ENCODE measurements at regions not wholly inside any gene's neighbourhood (a gene's known extent, or its start where the extent isn't known, plus 50 kb on each side); places are given as distances from the start of the nearest gene placed in this dataset.
"Not testable (repeated sequence)": the region's sequence is repeated elsewhere in the genome, so short reads cannot be mapped to it uniquely, and the experiment has no call there.

- not testable (repeated sequence) for H3K4me3 Mint-ChIP-seq; H3K36me3 Mint-ChIP-seq (ENCODE audit: low read depth); DNase-seq; H3K4me1 Mint-ChIP-seq; H3K27ac Mint-ChIP-seq; H3K27me3 Mint-ChIP-seq; H3K9me3 ChIP-seq (ENCODE audit: control insufficient read depth, low read length, poor library complexity, severe bottlenecking); ATAC-seq
These were observed 110.2 kb downstream of the TENT5C start for GRCh38 chr1:117716030-117716429.

DNA sequence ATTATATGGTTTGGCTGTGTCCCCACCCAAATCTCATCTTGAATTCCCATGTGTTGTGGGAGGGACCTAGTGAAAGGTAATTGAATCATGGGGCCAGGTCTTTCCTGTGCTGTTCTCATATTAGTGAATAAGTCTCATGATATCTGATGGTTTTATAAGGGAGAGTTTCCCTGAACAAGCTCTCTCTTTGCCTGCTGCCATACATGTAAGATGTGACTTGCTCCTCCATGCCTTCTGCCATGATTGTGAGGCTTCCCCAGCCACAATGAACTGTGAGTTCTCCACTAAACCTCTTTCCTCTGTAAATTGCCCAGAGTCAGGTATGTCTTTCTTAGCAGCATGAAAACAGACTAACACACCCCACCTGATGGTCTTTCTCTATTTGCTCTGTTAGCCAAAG, 112.1 kb downstream of the TENT5C start:
- not testable (repeated sequence) for H3K4me1 Mint-ChIP-seq; H3K27ac Mint-ChIP-seq; H3K36me3 Mint-ChIP-seq (ENCODE audit: low read depth); H3K4me3 Mint-ChIP-seq; DNase-seq; H3K9me3 ChIP-seq (ENCODE audit: control insufficient read depth, low read length, poor library complexity, severe bottlenecking); ATAC-seq; H3K27me3 Mint-ChIP-seq

- H3K9me3 ChIP-seq (ENCODE audit: control insufficient read depth, low read length, poor library complexity, severe bottlenecking); ATAC-seq; H3K36me3 Mint-ChIP-seq (ENCODE audit: low read depth); H3K4me1 Mint-ChIP-seq; H3K27ac Mint-ChIP-seq; DNase-seq; H3K27me3 Mint-ChIP-seq; H3K4me3 Mint-ChIP-seq: not testable (repeated sequence)
These were observed 112.7 kb downstream of the TENT5C start for GRCh38 chr1:117718596-117718995.

- Mint-ChIP-seq H3K4me1 (peaks cover 7% of the 10 kb centered on the region), H3K36me3 (ENCODE audit: low read depth) (peaks cover 4% of the 10 kb centered on the region), H3K4me3 (no peak overlapping the region), H3K27me3 (peaks cover 6% of the 10 kb centered on the region), H3K27ac (peak overlapping the region; percentile 19)
- no peak for DNase-seq
- peaks cover 4% of the 10 kb centered on the region for H3K9me3 ChIP-seq (ENCODE audit: control insufficient read depth, low read length, poor library complexity, severe bottlenecking)
- ATAC-seq = peak; percentile 93
These were observed 113.2 kb downstream of the TENT5C start for GRCh38 chr1:117719004-117719403.

- H3K27ac Mint-ChIP-seq = no peak overlapping the region
These were observed 126.4 kb downstream of the TENT5C start for GRCh38 chr1:117732065-117732797.

DNA sequence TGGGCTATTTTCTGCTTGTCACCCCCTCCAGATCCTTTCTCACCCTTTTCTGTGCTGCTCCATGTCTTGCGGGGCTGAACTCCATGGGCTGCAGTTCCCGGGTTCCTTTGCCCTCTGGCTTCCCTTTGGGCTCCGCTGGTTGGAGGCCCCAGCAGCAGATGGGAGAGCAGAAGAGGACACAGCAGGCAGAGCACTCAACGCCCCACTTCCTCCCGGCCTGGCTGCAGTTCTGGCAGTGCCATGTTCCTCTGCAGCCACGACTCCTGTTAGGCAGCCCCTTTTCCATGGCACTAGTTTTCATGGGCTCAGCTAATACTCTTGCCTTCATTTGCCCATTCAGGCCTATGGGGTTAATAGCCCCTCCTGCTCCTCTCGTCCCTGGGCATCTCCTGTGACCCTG, 127.1 kb downstream of the TENT5C start:
- no peak overlapping the region for H3K27ac Mint-ChIP-seq
- H3K9me3 ChIP-seq (ENCODE audit: control insufficient read depth, low read length, poor library complexity, severe bottlenecking) = no peaks in the 10 kb centered on the region
- no peaks in the 10 kb centered on the region for H3K36me3 Mint-ChIP-seq (ENCODE audit: low read depth)
- H3K4me3 Mint-ChIP-seq = no peak overlapping the region
- no peak for DNase-seq
- peaks cover 7% of the 10 kb centered on the region for H3K4me1 Mint-ChIP-seq
- no peak for ATAC-seq
- no peaks in the 10 kb centered on the region for H3K27me3 Mint-ChIP-seq

More at GRCh38 chr1:117732065-117732797, 126.4 kb downstream of the TENT5C start:
- no peaks in the 10 kb centered on the region for H3K27me3 Mint-ChIP-seq
- no peak for ATAC-seq
- peaks cover 7% of the 10 kb centered on the region for H3K4me1 Mint-ChIP-seq
- no peak overlapping the region for H3K4me3 Mint-ChIP-seq
- H3K36me3 Mint-ChIP-seq (ENCODE audit: low read depth) = peaks cover 2% of the 10 kb centered on the region
- H3K9me3 ChIP-seq (ENCODE audit: control insufficient read depth, low read length, poor library complexity, severe bottlenecking) = no peaks in the 10 kb centered on the region
- DNase-seq = no peak

DNA sequence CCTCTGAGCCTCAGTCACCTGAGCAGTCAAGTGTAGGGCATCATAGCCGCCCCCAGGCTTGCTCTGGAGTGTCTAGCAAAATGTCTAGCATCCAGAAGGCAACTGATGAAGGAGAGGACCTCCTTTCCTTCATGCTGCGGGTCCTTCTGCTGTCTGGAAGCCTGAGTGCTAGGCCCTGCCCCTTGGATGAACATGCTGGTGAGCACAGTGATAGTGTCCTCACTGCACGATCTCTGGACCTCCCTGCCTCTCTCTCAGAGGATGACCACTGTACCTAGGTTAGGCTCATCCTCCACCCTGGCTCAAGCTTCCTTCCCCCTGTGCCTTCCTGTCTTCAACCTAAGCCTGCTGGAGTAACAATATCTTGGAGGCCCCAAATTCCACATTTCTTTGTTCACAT, 128.6 kb downstream of the TENT5C start:
- DNase-seq (no peak), ATAC-seq (no peak)
- Mint-ChIP-seq H3K36me3 (ENCODE audit: low read depth) (no peaks in the 10 kb centered on the region), H3K27me3 (no peaks in the 10 kb centered on the region), H3K4me3 (peak overlapping the region; percentile 37), H3K4me1 (peaks cover 7% of the 10 kb centered on the region), H3K27ac (peak overlapping the region; percentile 37)
- H3K9me3 ChIP-seq (ENCODE audit: control insufficient read depth, low read length, poor library complexity, severe bottlenecking) = no peaks in the 10 kb centered on the region

- peak overlapping the region; percentile 95 for H3K27ac Mint-ChIP-seq
- no peaks in the 10 kb centered on the region for H3K9me3 ChIP-seq (ENCODE audit: control insufficient read depth, low read length, poor library complexity, severe bottlenecking)
- peaks cover 7% of the 10 kb centered on the region for H3K4me1 Mint-ChIP-seq
- no peak for DNase-seq
- peak; percentile 70 for ATAC-seq
- no peaks in the 10 kb centered on the region for H3K36me3 Mint-ChIP-seq (ENCODE audit: low read depth)
- H3K4me3 Mint-ChIP-seq = peak overlapping the region; percentile 85
- H3K27me3 Mint-ChIP-seq = no peaks in the 10 kb centered on the region
These were observed 129.5 kb downstream of the TENT5C start for GRCh38 chr1:117735045-117735992.

- H3K27me3 Mint-ChIP-seq = no peaks in the 10 kb centered on the region
- no peaks in the 10 kb centered on the region for H3K36me3 Mint-ChIP-seq (ENCODE audit: low read depth)
- no peak overlapping the region for H3K4me3 Mint-ChIP-seq
- ATAC-seq = no peak
- DNase-seq = no peak
- no peak overlapping the region for H3K27ac Mint-ChIP-seq
- no peaks in the 10 kb centered on the region for H3K9me3 ChIP-seq (ENCODE audit: control insufficient read depth, low read length, poor library complexity, severe bottlenecking)
- H3K4me1 Mint-ChIP-seq = peaks cover 7% of the 10 kb centered on the region
These were observed 133.7 kb downstream of the TENT5C start for GRCh38 chr1:117739504-117739903.

- peaks cover under 1% of the 10 kb centered on the region for H3K4me1 Mint-ChIP-seq
- no peaks in the 10 kb centered on the region for H3K27me3 Mint-ChIP-seq
- H3K9me3 ChIP-seq (ENCODE audit: control insufficient read depth, low read length, poor library complexity, severe bottlenecking) = no peaks in the 10 kb centered on the region
- H3K4me3 Mint-ChIP-seq = no peak overlapping the region
- H3K36me3 Mint-ChIP-seq (ENCODE audit: low read depth) = no peaks in the 10 kb centered on the region
- H3K27ac Mint-ChIP-seq = no peak overlapping the region
- ATAC-seq (no peak), DNase-seq (no peak)
These were observed 134.6 kb downstream of the TENT5C start for GRCh38 chr1:117740496-117740895.

DNA sequence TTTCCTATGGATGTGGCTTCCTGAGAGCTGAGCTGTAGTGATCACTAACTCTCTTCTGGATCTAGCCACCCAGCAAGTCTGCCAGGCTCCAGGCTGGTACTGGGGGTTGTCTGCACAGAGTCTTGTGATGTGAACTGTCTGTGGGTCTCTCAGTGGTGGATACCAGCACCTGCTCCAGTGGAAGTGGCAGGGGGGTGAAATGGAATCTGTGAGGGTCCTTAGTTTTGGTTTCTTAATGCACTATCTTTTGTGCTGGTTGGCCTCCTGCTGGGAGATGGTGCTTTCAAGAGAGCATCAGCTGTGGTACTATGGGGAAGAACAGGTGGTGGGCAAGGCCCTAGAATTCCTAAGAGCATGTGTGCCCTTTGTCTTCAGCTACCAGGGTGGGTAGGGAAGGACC, 140.7 kb downstream of the TENT5C start:
- not testable (repeated sequence) for H3K4me3 Mint-ChIP-seq, H3K27ac Mint-ChIP-seq, H3K4me1 Mint-ChIP-seq

GRCh38 chr1:117747605-117748004, 141.8 kb downstream of the TENT5C start:
- H3K27me3 Mint-ChIP-seq = peaks cover 33% of the 10 kb centered on the region
- H3K36me3 Mint-ChIP-seq (ENCODE audit: low read depth) = peaks cover 8% of the 10 kb centered on the region
- no peaks in the 10 kb centered on the region for H3K9me3 ChIP-seq (ENCODE audit: control insufficient read depth, low read length, poor library complexity, severe bottlenecking)
- no peak overlapping the region for H3K27ac Mint-ChIP-seq
- peaks cover 6% of the 10 kb centered on the region for H3K4me1 Mint-ChIP-seq
- ATAC-seq (no peak), DNase-seq (no peak)
- no peak overlapping the region for H3K4me3 Mint-ChIP-seq

More for the DNA sequence above, 140.7 kb downstream of the TENT5C start:
- DNase-seq; H3K9me3 ChIP-seq (ENCODE audit: control insufficient read depth, low read length, poor library complexity, severe bottlenecking); ATAC-seq; H3K36me3 Mint-ChIP-seq (ENCODE audit: low read depth): not testable (repeated sequence)
- peaks cover 26% of the 10 kb centered on the region for H3K27me3 Mint-ChIP-seq

- ATAC-seq = no peak
- peaks cover 16% of the 10 kb centered on the region for H3K4me1 Mint-ChIP-seq
- no peak for DNase-seq
- H3K27me3 Mint-ChIP-seq = peaks cover 55% of the 10 kb centered on the region
- H3K9me3 ChIP-seq (ENCODE audit: control insufficient read depth, low read length, poor library complexity, severe bottlenecking) = no peaks in the 10 kb centered on the region
- H3K36me3 Mint-ChIP-seq (ENCODE audit: low read depth) = peaks cover 8% of the 10 kb centered on the region
- H3K4me3 Mint-ChIP-seq = no peak overlapping the region
- no peak overlapping the region for H3K27ac Mint-ChIP-seq
These were observed 145.5 kb downstream of the TENT5C start for GRCh38 chr1:117751321-117751720.

Measured in T-helper 17 cell (primary cell).